ENCODE measurements at regions not wholly inside any gene's neighbourhood (a gene's known extent, or its start where the extent isn't known, plus 50 kb on each side); places are given as distances from the start of the nearest gene placed in this dataset.

DNA sequence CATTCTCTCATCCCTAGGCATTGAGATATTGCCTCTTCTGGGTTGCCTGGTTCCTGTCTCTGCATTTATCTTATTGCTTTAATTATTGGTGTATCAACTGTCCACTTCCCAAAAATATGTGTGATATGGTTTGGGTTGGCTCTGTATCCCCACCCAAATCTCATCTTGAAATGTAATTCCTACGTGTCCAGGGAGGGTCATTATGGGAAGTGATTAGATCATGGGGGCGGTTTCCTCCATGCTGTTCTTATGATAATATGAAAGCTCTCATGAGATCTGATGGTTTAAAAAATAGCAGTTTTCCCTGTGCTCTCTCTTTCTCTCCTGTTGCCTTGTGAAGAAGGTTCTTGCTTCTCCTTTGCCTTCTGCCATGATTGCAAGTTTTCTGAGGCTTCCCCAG lies 308.3 kb upstream of the HS3ST1 start:
- TF ChIP-seq, protein P1, sequence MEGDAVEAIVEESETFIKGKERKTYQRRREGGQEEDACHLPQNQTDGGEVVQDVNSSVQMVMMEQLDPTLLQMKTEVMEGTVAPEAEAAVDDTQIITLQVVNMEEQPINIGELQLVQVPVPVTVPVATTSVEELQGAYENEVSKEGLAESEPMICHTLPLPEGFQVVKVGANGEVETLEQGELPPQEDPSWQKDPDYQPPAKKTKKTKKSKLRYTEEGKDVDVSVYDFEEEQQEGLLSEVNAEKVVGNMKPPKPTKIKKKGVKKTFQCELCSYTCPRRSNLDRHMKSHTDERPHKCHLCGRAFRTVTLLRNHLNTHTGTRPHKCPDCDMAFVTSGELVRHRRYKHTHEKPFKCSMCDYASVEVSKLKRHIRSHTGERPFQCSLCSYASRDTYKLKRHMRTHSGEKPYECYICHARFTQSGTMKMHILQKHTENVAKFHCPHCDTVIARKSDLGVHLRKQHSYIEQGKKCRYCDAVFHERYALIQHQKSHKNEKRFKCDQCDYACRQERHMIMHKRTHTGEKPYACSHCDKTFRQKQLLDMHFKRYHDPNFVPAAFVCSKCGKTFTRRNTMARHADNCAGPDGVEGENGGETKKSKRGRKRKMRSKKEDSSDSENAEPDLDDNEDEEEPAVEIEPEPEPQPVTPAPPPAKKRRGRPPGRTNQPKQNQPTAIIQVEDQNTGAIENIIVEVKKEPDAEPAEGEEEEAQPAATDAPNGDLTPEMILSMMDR (IDR thresholded peaks at IDR 0.05) = no peak
- TF ChIP-seq POLR2AphosphoS5 (IDR thresholded peaks at IDR 0.05) = no peak
